Amniotic epithelial cell (primary cell): ENCODE measurements at regions not wholly inside any gene's neighbourhood (a gene's known extent, or its start where the extent isn't known, plus 50 kb on each side); places are given as distances from the start of the nearest gene placed in this dataset.
A peak's percentile ranks its signal among the peaks of the same experiment; 100 is the strongest.
"Not testable (repeated sequence)": the region's sequence is repeated elsewhere in the genome, so short reads cannot be mapped to it uniquely, and the experiment has no call there.

Experiments
- DNase-seq: peaks from one replicate; pipeline ENCODE4 v3.0.0-alpha.2; 2010; ENCODE audit warnings: low read depth

GRCh38 chr3:104920512-104920911 is 446.2 kb upstream of the ALCAM start:
- DNase-seq, result no peak

- DNase-seq, result no peak
These were observed 432.7 kb upstream of the ALCAM start for GRCh38 chr3:104933972-104934371.

GRCh38 chr3:104935613-104936012 is 431.1 kb upstream of the ALCAM start:
- DNase-seq, result no peak

GRCh38 chr3:104939196-104939595 is 427.5 kb upstream of the ALCAM start:
- DNase-seq, result peak; percentile 3

- no peak for DNase-seq
These were observed 424.9 kb upstream of the ALCAM start for GRCh38 chr3:104941785-104942184.

GRCh38 chr3:104943974-104944373 is 422.7 kb upstream of the ALCAM start:
- DNase-seq, result no peak

- peak; percentile 47 for DNase-seq
These were observed 418.8 kb upstream of the ALCAM start for GRCh38 chr3:104947943-104948342.

- not testable (repeated sequence) for DNase-seq
These were observed 416.9 kb upstream of the ALCAM start for GRCh38 chr3:104949810-104950209.

GRCh38 chr3:104951426-104951825 is 415.3 kb upstream of the ALCAM start:
- peak; percentile 56 for DNase-seq

- DNase-seq, result peak; percentile 85
These were observed 414.4 kb upstream of the ALCAM start for GRCh38 chr3:104952146-104952972.

GRCh38 chr3:104956620-104957345 is 409.9 kb upstream of the ALCAM start:
- no peak for DNase-seq

GRCh38 chr3:104960579-104960978 is 406.1 kb upstream of the ALCAM start:
- no peak for DNase-seq

- no peak for DNase-seq
These were observed 404.9 kb upstream of the ALCAM start for GRCh38 chr3:104961851-104962250.

- no peak for DNase-seq
These were observed 392.4 kb upstream of the ALCAM start for GRCh38 chr3:104974316-104974715.

GRCh38 chr3:104977719-104978118 is 389.0 kb upstream of the ALCAM start:
- DNase-seq, result no peak

- no peak for DNase-seq
These were observed 384.6 kb upstream of the ALCAM start for GRCh38 chr3:104982130-104982529.

- no peak for DNase-seq
These were observed 378.9 kb upstream of the ALCAM start for GRCh38 chr3:104987859-104988258.

GRCh38 chr3:104988496-104988895 is 378.2 kb upstream of the ALCAM start:
- DNase-seq, result no peak

- DNase-seq, result no peak
These were observed 376.8 kb upstream of the ALCAM start for GRCh38 chr3:104989878-104990277.

GRCh38 chr3:104990758-104991157 is 376.0 kb upstream of the ALCAM start:
- no peak for DNase-seq

GRCh38 chr3:104992676-104993075 is 374.0 kb upstream of the ALCAM start:
- DNase-seq, result no peak

- DNase-seq, result no peak
These were observed 360.5 kb upstream of the ALCAM start for GRCh38 chr3:105006164-105006563.

- no peak for DNase-seq
These were observed 353.1 kb upstream of the ALCAM start for GRCh38 chr3:105013657-105014056.
